ENCODE measurements at regions not wholly inside any gene's neighbourhood (a gene's known extent, or its start where the extent isn't known, plus 50 kb on each side); places are given as distances from the start of the nearest gene placed in this dataset.

DNA sequence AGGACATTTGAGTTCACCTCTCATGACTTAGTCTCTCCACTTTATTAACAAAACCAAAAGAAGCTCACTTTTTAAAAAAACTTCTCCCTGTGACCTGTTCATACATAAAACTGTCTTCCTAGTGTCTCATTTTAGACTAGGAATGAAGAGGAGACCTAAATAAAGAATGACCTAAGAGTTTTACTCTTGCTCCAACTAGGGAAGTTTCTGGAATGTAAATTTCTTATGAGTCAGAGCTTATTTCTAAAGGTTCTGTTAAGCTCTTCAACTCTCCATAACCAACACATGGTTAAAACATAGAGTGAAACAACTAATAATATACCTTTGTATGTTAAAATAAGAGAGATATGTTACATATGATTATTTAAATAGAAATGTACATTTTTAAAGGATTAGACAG, 369.8 kb downstream of the EMP1 start:
- TF ChIP-seq HDGF (IDR thresholded peaks at IDR 0.05; ENCODE audit: borderline replicate concordance) (no peak), TARDBP (IDR thresholded peaks at IDR 0.05) (no peak), ELF4 (IDR thresholded peaks at IDR 0.05) (no peak), FOXM1 (IDR thresholded peaks at IDR 0.05; ENCODE audit: borderline replicate concordance) (no peak), BHLHE40 (IDR thresholded peaks at IDR 0.05; ENCODE audit: borderline replicate concordance) (no peak), FOXK2 (IDR thresholded peaks at IDR 0.05) (no peak), ARNT (IDR thresholded peaks at IDR 0.05) (no peak), LEF1 (IDR thresholded peaks at IDR 0.05; ENCODE audit: borderline replicate concordance) (no peak), SP1 (IDR thresholded peaks at IDR 0.05) (no peak), SUZ12 (IDR thresholded peaks at IDR 0.05) (no peak), NFRKB (IDR thresholded peaks at IDR 0.05) (no peak), L3MBTL2 (conservative IDR thresholded peaks at IDR 0.05) (no peak)

All from HEK293T (cell line).